T-cell (primary cell): ENCODE measurements at regions not wholly inside any gene's neighbourhood (a gene's known extent, or its start where the extent isn't known, plus 50 kb on each side); places are given as distances from the start of the nearest gene placed in this dataset.

Experiments
- ATAC-seq, 4 experiments: fragments of 200-7000 bp in 3 of 4; fragments of 150-1000 bp in 1 of 4; cut with Tn5 transposase; replicated peaks in 1 of 4; 1 replicate in 3 of 4; 2 replicates in 1 of 4; pipeline ENCODE4 v1.10.0; 2021; ENCODE audit warnings: moderate library complexity in 3 of 4, mild to moderate bottlenecking in 2 of 4, moderate number of reproducible peaks in 1 of 4
- CTCF ChIA-PET, 2 donors: fragments of 300-600 bp; sonication (Branson Sonifier 250); formaldehyde crosslinking; loops; one replicate each; lab custom pipeline; 2022; ENCODE audit warnings: antibody characterized with exemption in 2 of 2; lab: Charles Lee
- POLR2A ChIA-PET, 2 donors: fragments of 300-600 bp; sonication (Branson Sonifier 250); formaldehyde crosslinking; loops; one replicate each; lab custom pipeline; 2022; ENCODE audit warnings: antibody characterized with exemption in 2 of 2; lab: Charles Lee
- DNase-seq, 35 experiments: peaks; one replicate each; pipeline versions ENCODE4 v3.0.0 to v3.0.0-alpha.2; 2013 to 2023
- H3K27ac ChIP-seq: one replicate; pipeline ENCODE4 v1.5.1; 2013; ENCODE audit warnings: low read length
- H3K27me3 ChIP-seq, 2 experiments: replicated peaks in 1 of 2; 1 replicate in 1 of 2; 2 replicates in 1 of 2; pipeline versions ENCODE4 v1.6.1 to v1.7.0; 2013; ENCODE audit warnings: low read length in 1 of 2, mixed read lengths in 1 of 2; ENCODE audit not compliant: control insufficient read depth in 2 of 2, insufficient read depth in 2 of 2; ENCODE audit errors: extremely low read depth in 1 of 2
- H3K36me3 ChIP-seq, 2 donors: 1 replicate in 1 of 2; 2 replicates in 1 of 2; pipeline versions ENCODE4 v1.6.1 to v1.7.0; 2013; ENCODE audit warnings: low read length in 1 of 2; ENCODE audit not compliant: control insufficient read depth in 2 of 2, insufficient read depth in 1 of 2; ENCODE audit errors: extremely low read depth in 1 of 2
- H3K4me1 ChIP-seq, 2 experiments: 1 replicate in 1 of 2; 2 replicates in 1 of 2; pipeline versions ENCODE4 v1.6.1 to v1.7.0; 2013; ENCODE audit warnings: low read length in 2 of 2, mixed read lengths in 1 of 2; ENCODE audit not compliant: insufficient read depth in 2 of 2, control insufficient read depth in 1 of 2; ENCODE audit errors: extremely low read depth in 1 of 2
- H3K4me3 ChIP-seq, 2 donors: 1 replicate in 1 of 2; 2 replicates in 1 of 2; pipeline versions ENCODE4 v1.5.1 to v1.7.0; 2013; ENCODE audit warnings: mild to moderate bottlenecking in 2 of 2, low read length in 1 of 2, moderate library complexity in 1 of 2; ENCODE audit not compliant: control insufficient read depth in 1 of 2; ENCODE audit errors: extremely low read depth in 1 of 2
- H3K9me3 ChIP-seq: 2 replicates; pipeline ENCODE4 v1.7.0; 2013
- H3K27ac Mint-ChIP-seq, 2 donors: one replicate each; pipeline ENCODE4 v1.8.0; 2020 to 2021; ENCODE audit warnings: mild to moderate bottlenecking in 2 of 2, mixed read lengths in 2 of 2
- H3K27me3 Mint-ChIP-seq, 2 donors: one replicate each; pipeline ENCODE4 v1.8.0; 2021 to 2022; ENCODE audit warnings: mixed read lengths in 2 of 2
- H3K36me3 Mint-ChIP-seq: one replicate; pipeline ENCODE4 v1.8.0; 2021; ENCODE audit warnings: mixed read lengths
- H3K4me1 Mint-ChIP-seq, 3 donors: one replicate each; pipeline ENCODE4 v1.8.0; 2020 to 2022; ENCODE audit warnings: mixed read lengths in 3 of 3, mild to moderate bottlenecking in 1 of 3
- H3K4me3 Mint-ChIP-seq, 3 donors: one replicate each; pipeline ENCODE4 v1.8.0; 2020 to 2022; ENCODE audit warnings: mild to moderate bottlenecking in 3 of 3, mixed read lengths in 3 of 3, moderate library complexity in 3 of 3
- H3K9me3 Mint-ChIP-seq, 3 donors: one replicate each; pipeline ENCODE4 v1.8.0; 2020 to 2022; ENCODE audit warnings: mixed read lengths in 3 of 3
- WGBS: methylation state at CpG from one replicate; pipeline ENCODE4 v1.1.5; 2013; ENCODE audit warnings: missing lambda C conversion rate; ENCODE audit not compliant: insufficient coverage; 5-methylcytosine and 5-hydroxymethylcytosine counted together

GRCh38 chr2:181231886-181232621 is 225.1 kb upstream of the ITGA4 start:
- no CpG with 5 or more reads among the region's 2 CpGs for WGBS
- no peaks in the 10 kb centered on the region for H3K36me3 ChIP-seq
- H3K9me3 Mint-ChIP-seq, result peaks cover 2 to 7% (median 6%) of the 10 kb centered on the region in 3 donors
- H3K4me3 Mint-ChIP-seq, result no peak overlapping the region
- peaks cover 19 to 30% (median 29%) of the 10 kb centered on the region in 3 donors for H3K4me1 Mint-ChIP-seq
- DNase-seq (no peak), ATAC-seq (no peak)
- no peaks in the 10 kb centered on the region for H3K4me1 ChIP-seq
- H3K36me3 Mint-ChIP-seq, result peaks cover 50% of the 10 kb centered on the region
- H3K4me3 ChIP-seq, result no peak overlapping the region
- no peaks in the 10 kb centered on the region for H3K9me3 ChIP-seq
- no peak overlapping the region for H3K27ac ChIP-seq
- ChIA-PET CTCF (no interaction called here), POLR2A (no interaction called here)
- H3K27ac Mint-ChIP-seq, result no peak overlapping the region
- no peaks in the 10 kb centered on the region for H3K27me3 Mint-ChIP-seq
- no peaks in the 10 kb centered on the region for H3K27me3 ChIP-seq

GRCh38 chr2:181234487-181234891 is 222.7 kb upstream of the ITGA4 start:
- no peak overlapping the region for H3K27ac ChIP-seq
- DNase-seq (no peak), ATAC-seq (no peak)
- ChIA-PET CTCF (no interaction called here), POLR2A (interaction anchor here in 1 of 2 donors (0.5 kb wide), 1 partner anchor 101 kb away, joined by 3 read pairs; no protein-coding TSS in a partner anchor)
- no peaks in the 10 kb centered on the region for H3K9me3 ChIP-seq
- no peak overlapping the region for H3K4me3 ChIP-seq
- peaks cover 39% of the 10 kb centered on the region for H3K36me3 Mint-ChIP-seq
- 100% methylated on average over 1 of the region's 1 CpG for WGBS
- no peaks in the 10 kb centered on the region for H3K27me3 Mint-ChIP-seq
- H3K27ac Mint-ChIP-seq, result no peak overlapping the region
- no peak overlapping the region for H3K4me3 Mint-ChIP-seq
- H3K36me3 ChIP-seq, result peaks cover 0 to 3% of the 10 kb centered on the region in 2 donors
- H3K4me1 ChIP-seq, result peaks cover 0 to 2% of the 10 kb centered on the region in 2 experiments
- H3K27me3 ChIP-seq, result no peaks in the 10 kb centered on the region
- H3K4me1 Mint-ChIP-seq, result peaks cover 41 to 49% (median 45%) of the 10 kb centered on the region in 3 donors
- H3K9me3 Mint-ChIP-seq, result peaks cover 2 to 8% (median 7%) of the 10 kb centered on the region in 3 donors

- 100% methylated on average over 1 of the region's 1 CpG for WGBS
- Histone ChIP-seq H3K27me3 (no peaks in the 10 kb centered on the region), H3K4me1 (peaks cover 0 to 2% of the 10 kb centered on the region in 2 experiments), H3K9me3 (no peaks in the 10 kb centered on the region), H3K27ac (no peak overlapping the region), H3K36me3 (peaks cover 0 to 3% of the 10 kb centered on the region in 2 donors), H3K4me3 (no peak overlapping the region)
- no peak for DNase-seq
- H3K4me1 Mint-ChIP-seq, result peaks cover 43 to 51% (median 47%) of the 10 kb centered on the region in 3 donors
- ChIA-PET POLR2A (interaction anchor here in 1 of 2 donors (0.5 kb wide), 1 partner anchor 100 kb away, joined by 3 read pairs; no protein-coding TSS in a partner anchor), CTCF (no interaction called here)
- peaks cover 38% of the 10 kb centered on the region for H3K36me3 Mint-ChIP-seq
- no peak overlapping the region for H3K4me3 Mint-ChIP-seq
- ATAC-seq, result no peak
- no peak overlapping the region for H3K27ac Mint-ChIP-seq
- no peaks in the 10 kb centered on the region for H3K27me3 Mint-ChIP-seq
- peaks cover 2 to 8% (median 7%) of the 10 kb centered on the region in 3 donors for H3K9me3 Mint-ChIP-seq
Observed at GRCh38 chr2:181235011-181235410, 222.2 kb upstream of the ITGA4 start.

- Mint-ChIP-seq H3K4me3 (no peak overlapping the region), H3K27ac (no peak overlapping the region), H3K36me3 (peaks cover 30% of the 10 kb centered on the region), H3K4me1 (peaks cover 47 to 55% (median 51%) of the 10 kb centered on the region in 3 donors), H3K27me3 (no peaks in the 10 kb centered on the region), H3K9me3 (peaks cover 2 to 8% (median 7%) of the 10 kb centered on the region in 3 donors)
- Histone ChIP-seq H3K27ac (no peak overlapping the region), H3K9me3 (no peaks in the 10 kb centered on the region), H3K4me3 (no peak overlapping the region), H3K36me3 (peaks cover 0 to 3% of the 10 kb centered on the region in 2 donors), H3K27me3 (no peaks in the 10 kb centered on the region), H3K4me1 (peaks cover 0 to 6% of the 10 kb centered on the region in 2 experiments)
- DNase-seq, result no peak
- no CpG with 5 or more reads among the region's 4 CpGs for WGBS
- ChIA-PET POLR2A (no interaction called here), CTCF (no interaction called here)
- ATAC-seq, result no peak
Observed at GRCh38 chr2:181235683-181236459, 221.3 kb upstream of the ITGA4 start.

GRCh38 chr2:181239201-181239799 is 217.9 kb upstream of the ITGA4 start:
- peak in 1 of 4 experiments; percentile 32 for ATAC-seq
- peaks cover 11% of the 10 kb centered on the region for H3K36me3 Mint-ChIP-seq
- peak overlapping the region; percentile 44 to 72 for H3K27ac Mint-ChIP-seq
- peaks cover 5 to 17% of the 10 kb centered on the region in 2 experiments for H3K4me1 ChIP-seq
- 60% methylated on average over 1 of the region's 2 CpGs for WGBS
- CTCF ChIA-PET, result interaction anchor here (0.6 to 0.8 kb wide), 2 partner anchors 61 to 134 kb away, joined by 3 read pairs; no protein-coding TSS in a partner anchor
- H3K27me3 Mint-ChIP-seq, result no peaks in the 10 kb centered on the region
- POLR2A ChIA-PET, result no interaction called here
- H3K27ac ChIP-seq, result no peak overlapping the region
- peaks cover 2 to 8% (median 7%) of the 10 kb centered on the region in 3 donors for H3K9me3 Mint-ChIP-seq
- H3K4me3 Mint-ChIP-seq, result no peak overlapping the region
- no peak overlapping the region for H3K4me3 ChIP-seq
- peaks cover 0 to 3% of the 10 kb centered on the region in 2 donors for H3K36me3 ChIP-seq
- H3K4me1 Mint-ChIP-seq, result peaks cover 58 to 65% (median 62%) of the 10 kb centered on the region in 3 donors
- no peaks in the 10 kb centered on the region for H3K9me3 ChIP-seq
- no peaks in the 10 kb centered on the region for H3K27me3 ChIP-seq
- DNase-seq, result peak in 8 of 35 experiments; percentile 1 to 29 (median 8)

- Mint-ChIP-seq H3K27me3 (no peaks in the 10 kb centered on the region), H3K4me3 (no peak overlapping the region), H3K9me3 (peaks cover 2 to 8% (median 7%) of the 10 kb centered on the region in 3 donors), H3K27ac (peak overlapping the region; percentile 69 to 72), H3K36me3 (peaks cover 14% of the 10 kb centered on the region), H3K4me1 (peaks cover 52 to 65% (median 61%) of the 10 kb centered on the region in 3 donors)
- no peak for DNase-seq
- H3K27me3 ChIP-seq, result no peaks in the 10 kb centered on the region
- H3K36me3 ChIP-seq, result peaks cover 0 to 3% of the 10 kb centered on the region in 2 donors
- ChIA-PET CTCF (interaction anchor here in 1 of 2 donors (0.6 kb wide), 1 partner anchor 136 kb away, joined by 3 read pairs; no protein-coding TSS in a partner anchor), POLR2A (no interaction called here)
- H3K27ac ChIP-seq, result peak overlapping the region; percentile 41
- no peaks in the 10 kb centered on the region for H3K9me3 ChIP-seq
- H3K4me1 ChIP-seq, result peaks cover 5 to 17% of the 10 kb centered on the region in 2 experiments
- H3K4me3 ChIP-seq, result no peak overlapping the region
- 100% methylated on average over 1 of the region's 1 CpG for WGBS
- no peak for ATAC-seq
Observed at GRCh38 chr2:181240844-181241243, 216.3 kb upstream of the ITGA4 start.
